HG02852 (cell line): ENCODE measurements at regions not wholly inside any gene's neighbourhood (a gene's known extent, or its start where the extent isn't known, plus 50 kb on each side); places are given as distances from the start of the nearest gene placed in this dataset.
"Not testable (repeated sequence)": the region's sequence is repeated elsewhere in the genome, so short reads cannot be mapped to it uniquely, and the experiment has no call there.

Experiments used
- ATAC-seq: cut with Tn5 transposase; IDR thresholded peaks from one replicate; pipeline ENCODE4 v1.9.1; 2021; ENCODE audit warnings: mild to moderate bottlenecking, moderate library complexity; ENCODE audit not compliant: unreplicated experiment

DNA sequence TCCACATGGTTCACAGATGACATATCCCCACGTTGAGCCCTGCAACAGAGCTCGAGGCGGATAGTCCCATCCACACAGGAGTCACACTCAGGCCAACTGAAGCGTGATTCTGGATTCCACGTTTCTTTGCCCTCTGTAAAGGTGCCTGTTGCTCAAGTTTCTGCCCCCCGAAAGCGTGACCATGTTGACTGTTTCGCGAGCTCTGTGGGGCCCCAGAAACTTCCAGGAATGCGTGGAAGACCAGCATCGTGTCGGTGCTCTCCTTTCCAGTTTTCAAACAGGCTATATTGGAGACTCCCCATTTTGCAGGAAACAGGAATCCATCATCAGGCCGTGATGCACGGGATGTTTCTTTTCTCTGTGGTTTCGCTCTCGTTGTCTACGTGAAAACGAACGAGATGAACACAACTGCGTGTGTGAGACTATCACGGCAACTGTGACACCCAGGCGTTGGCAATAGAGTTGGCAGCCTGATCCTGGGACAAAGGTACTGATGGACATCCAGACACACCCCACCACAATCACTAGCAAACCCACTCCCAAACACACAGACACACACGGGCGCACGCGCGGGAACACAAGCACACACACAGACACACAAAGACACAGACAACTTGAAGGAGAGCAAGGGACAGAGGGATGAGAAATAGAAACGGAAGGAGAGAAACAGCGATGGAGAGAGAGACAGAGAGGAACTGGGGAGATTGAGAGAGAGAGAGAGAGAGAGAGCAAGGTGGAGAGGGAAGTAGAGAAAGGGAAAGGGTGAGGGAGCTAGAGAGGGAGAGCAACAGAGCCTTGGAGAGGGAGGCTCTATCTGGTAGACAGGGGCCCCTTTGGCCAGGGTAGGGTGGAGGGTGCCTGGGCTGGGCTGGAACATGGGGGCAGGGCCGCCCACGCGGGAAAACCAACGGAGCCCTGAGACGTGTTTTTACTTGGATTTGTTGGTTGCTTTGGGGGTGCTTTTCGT is 1609.3 kb downstream of the SPATA31A7 start:
- ATAC-seq = not testable (repeated sequence)

- not testable (repeated sequence) for ATAC-seq
Measured at GRCh38 chr9:62799851-62800371, 1610.1 kb downstream of the SPATA31A7 start.

DNA sequence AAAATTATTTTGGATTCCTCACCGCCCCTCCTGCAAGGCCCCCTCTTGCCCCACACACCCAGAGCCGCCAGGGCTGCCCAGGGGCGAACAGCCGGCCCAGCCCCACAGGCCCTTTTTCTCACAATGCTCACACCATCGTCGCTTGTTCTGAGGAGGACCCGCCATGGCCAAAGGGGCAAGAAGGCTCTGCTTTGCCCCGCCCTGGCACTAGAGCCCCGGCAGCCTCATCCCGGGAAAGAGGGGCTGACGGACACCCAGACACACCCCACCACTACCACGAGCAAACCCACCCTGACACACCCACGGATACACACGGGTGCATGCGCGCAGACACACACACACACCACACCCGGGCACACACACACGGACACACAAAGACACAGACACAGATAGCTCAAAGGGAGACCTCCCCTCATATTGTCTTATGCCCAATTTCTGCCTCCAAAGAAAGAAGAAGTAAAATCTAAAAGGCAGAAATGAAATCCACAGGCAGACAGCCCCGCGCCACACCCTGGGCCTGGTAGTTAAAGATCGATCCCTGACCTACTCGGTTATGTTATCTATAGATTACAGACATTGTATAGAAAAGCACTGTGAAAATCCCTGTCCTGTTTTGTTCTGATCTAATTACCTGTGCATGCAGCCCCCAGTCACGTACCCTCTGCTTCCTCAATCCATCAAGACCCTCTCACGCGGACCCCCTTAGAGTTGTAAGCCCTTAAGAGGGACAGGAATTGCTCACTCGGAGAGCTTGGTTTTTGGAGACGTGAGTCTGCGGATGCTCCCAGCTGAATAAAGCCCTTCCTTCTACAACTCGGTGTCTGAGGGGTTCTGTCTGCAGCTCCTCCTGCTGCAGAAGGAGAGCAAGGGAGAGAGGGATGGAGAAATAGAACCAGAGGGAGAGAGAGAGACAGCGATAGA is 1610.9 kb downstream of the SPATA31A7 start:
- peak; percentile 19 for ATAC-seq

GRCh38 chr9:62801372-62801811 is 1611.6 kb downstream of the SPATA31A7 start:
- not testable (repeated sequence) for ATAC-seq

DNA sequence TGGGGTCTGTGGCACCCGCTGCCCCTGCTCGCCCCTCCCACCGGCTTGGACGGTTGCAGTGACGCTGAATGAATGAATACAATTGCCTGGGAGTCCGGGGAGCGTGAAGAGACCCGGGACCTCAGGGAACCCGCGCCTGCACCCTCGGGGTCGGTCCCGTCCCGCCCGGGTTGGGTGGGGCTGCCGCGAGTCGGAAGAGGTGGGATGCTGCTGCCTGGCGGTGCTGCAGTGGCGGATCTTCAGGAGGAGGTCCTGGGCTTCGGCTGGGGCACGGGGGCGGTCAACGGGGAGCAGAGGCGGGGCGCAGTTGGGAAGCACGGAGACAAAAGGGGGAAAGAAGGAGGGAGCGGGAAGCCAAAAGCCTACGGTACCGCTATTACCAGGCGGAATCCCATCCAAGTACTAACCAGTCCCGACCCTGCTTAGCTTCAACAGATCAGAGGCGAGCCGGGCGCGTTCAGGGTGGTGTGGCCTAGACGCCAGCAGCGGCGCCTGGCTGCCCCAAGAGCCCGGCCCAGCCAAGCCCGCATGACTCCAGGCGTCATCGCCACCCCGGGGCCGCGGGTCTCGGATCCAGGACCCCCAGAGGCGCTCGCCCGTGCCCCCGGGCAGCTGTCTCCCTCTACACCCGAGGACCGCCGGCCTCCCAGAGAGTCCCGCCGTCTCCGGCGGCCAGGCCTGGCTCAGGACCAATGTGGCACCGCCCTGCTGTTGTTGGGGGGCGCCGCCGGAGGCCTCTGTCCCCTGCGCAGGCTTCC is 1612.3 kb downstream of the SPATA31A7 start:
- ATAC-seq = peak; percentile 99

GRCh38 chr9:62802719-62803079 is 1612.9 kb downstream of the SPATA31A7 start:
- ATAC-seq = peak; percentile 0

- not testable (repeated sequence) for ATAC-seq
Measured at GRCh38 chr9:62803099-62803498, 1613.3 kb downstream of the SPATA31A7 start.

DNA sequence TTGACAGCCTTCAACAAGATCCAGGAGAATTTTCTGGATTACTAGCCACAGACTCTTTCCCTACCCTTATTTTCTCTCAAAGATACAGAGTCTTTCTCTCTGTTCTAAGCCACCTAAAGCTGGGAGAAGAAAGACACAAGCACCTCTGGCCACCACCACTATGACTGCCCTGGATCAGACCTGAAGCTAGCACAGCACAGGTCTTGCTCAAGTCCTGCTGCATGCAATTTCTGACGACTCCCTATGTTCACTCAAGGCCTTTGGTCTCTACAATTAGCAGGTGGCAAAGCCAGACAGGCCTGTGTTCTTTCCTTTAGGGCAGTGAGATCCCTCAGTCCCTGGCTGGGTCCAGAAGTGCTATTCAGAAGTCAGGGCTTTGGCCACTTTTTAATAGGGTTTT is 1614.5 kb downstream of the SPATA31A7 start:
- ATAC-seq = not testable (repeated sequence)

DNA sequence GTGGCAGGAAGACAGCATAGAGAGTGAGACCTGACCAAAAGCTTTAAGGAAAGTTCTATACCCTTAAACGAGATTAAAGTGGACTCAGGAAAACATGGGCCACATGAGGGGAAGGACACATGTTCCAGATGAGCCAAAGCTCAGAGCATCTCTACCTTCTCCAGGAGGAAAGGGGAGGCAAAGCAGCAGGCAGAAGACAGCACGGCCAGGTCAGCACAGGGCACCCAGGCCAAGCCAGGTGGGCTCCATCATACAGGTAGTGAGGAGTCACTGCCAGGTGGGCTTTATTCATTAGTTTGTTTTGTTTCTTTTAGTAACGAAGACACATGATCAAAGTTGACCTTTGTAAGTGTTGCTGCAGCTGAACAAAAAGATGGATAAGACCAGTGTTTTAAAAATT is 1617.6 kb downstream of the SPATA31A7 start:
- ATAC-seq = not testable (repeated sequence)

GRCh38 chr9:62808081-62808480 is 1618.2 kb downstream of the SPATA31A7 start:
- not testable (repeated sequence) for ATAC-seq

DNA sequence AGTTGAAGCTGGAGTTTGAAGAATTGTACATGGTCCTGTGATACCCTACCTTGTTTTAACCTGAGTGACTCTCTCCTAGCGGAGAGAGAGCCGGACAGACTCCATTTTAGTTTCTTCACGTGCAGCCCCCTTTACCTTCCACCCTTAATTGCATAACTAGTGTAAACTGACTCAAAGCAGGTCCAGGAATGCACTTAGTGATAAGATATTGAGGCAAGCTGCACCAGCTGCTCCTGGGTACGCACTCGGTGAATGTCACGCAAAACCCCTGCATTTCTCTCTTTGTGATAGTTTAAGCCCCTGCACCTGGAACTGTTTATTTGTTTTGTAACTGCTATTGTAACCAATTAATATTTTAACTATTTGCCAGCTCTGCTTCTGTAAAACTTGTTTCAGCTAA is 1620.5 kb downstream of the SPATA31A7 start:
- not testable (repeated sequence) for ATAC-seq

- ATAC-seq = not testable (repeated sequence)
Measured at GRCh38 chr9:62810811-62811315, 1621.0 kb downstream of the SPATA31A7 start.

- ATAC-seq = not testable (repeated sequence)
Measured at GRCh38 chr9:62815436-62815835, 1625.6 kb downstream of the SPATA31A7 start.

DNA sequence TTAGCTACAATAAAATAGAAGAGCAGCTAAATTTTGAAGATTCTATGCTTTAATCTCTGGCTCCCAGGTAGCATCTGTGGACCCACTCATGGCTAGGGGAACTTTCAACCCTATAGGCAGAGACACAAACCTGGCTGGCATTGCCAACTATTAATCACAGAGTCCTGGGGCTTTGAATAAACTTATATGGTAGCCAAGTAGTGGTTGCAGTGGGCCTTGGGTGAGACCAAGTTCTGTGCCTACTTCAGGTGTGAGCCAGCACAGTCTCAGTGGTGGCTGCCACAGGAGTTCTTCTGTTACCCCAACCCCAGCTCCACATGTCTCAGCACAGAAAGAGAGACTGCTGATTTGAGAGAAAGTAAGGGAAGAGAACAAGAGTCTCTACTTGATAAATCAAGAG is 1626.5 kb downstream of the SPATA31A7 start:
- ATAC-seq = not testable (repeated sequence)

GRCh38 chr9:62817214-62817613 is 1627.4 kb downstream of the SPATA31A7 start:
- not testable (repeated sequence) for ATAC-seq

DNA sequence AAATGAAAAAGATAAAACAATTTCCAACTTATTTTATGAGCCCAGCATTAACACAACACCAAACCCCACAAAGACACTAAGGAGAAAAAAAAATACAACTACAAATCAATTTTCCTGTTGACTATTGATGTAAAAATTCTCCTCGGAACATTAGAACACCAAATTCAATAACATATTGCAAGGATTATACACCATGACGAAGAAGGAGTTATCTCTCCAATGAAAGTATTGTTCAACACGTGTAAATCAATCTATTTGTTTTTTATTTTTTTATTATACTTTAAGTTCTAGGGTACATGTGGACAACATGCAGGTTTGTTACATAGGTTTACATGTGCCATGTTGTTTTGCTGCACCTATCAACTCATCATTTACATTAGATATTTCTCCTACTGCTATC is 1632.3 kb downstream of the SPATA31A7 start:
- not testable (repeated sequence) for ATAC-seq

GRCh38 chr9:62827957-62828907 is 1638.4 kb downstream of the SPATA31A7 start:
- not testable (repeated sequence) for ATAC-seq

DNA sequence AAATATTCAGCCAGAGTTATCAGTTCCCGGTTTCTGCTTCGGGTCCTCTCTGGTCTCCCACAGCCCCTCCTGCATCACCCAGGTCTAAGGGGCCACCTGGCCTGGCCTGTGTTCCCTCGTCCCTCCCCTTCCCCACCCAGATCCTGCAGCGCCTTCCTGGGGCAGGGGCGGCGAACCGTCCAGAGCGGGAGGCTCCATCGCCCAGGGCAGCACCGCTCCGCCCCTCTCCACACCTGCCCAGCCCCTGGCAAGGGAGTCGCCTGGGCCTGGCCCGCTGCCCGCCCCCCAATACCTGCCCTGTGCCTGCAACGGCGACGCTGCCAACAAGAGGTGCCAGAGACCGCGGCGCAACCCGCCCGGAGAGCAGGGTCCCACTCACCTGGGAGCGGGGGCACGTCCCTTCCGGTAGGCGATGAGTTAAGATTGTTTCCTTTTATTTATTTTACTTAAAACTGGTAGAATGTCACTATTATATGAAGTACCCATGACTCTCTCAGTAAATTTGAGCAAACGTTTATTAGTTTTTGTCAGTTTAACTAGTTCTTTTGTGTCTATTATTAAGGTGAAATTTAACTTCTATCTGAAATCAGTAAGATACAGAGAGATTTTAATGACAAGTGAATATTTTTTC is 1641.1 kb downstream of the SPATA31A7 start:
- not testable (repeated sequence) for ATAC-seq
